Stomach (tissue), 4 donors: ENCODE measurements at regions not wholly inside any gene's neighbourhood (a gene's known extent, or its start where the extent isn't known, plus 50 kb on each side); places are given as distances from the start of the nearest gene placed in this dataset.

Experiments
- POLR2A ChIP-seq, 4 donors: fragments of 450-650 bp; IDR thresholded peaks; one replicate each; pipeline ENCODE4 v1.6.1; 2016; ENCODE audit warnings: antibody characterized with exemption in 4 of 4, control low read depth in 2 of 4, mild to moderate bottlenecking in 1 of 4, moderate library complexity in 1 of 4
- POLR2AphosphoS5 ChIP-seq, 3 donors: sonication (generic); formaldehyde crosslinking; IDR thresholded peaks; one replicate each; pipeline ENCODE4 v1.6.1; 2016; ENCODE audit warnings: antibody characterized with exemption in 3 of 3
- TF ChIP-seq, protein P1 (sequence below), 7 experiments: fragments of 450-650 bp in 4 of 7; fragments of 200-600 bp in 3 of 7; sonication (generic) in 3 of 7; IDR thresholded peaks; one replicate each; pipeline ENCODE4 v1.5.1; 2016 to 2019; ENCODE audit warnings: antibody characterized with exemption in 7 of 7, control low read depth in 2 of 7, mild to moderate bottlenecking in 1 of 7

DNA sequence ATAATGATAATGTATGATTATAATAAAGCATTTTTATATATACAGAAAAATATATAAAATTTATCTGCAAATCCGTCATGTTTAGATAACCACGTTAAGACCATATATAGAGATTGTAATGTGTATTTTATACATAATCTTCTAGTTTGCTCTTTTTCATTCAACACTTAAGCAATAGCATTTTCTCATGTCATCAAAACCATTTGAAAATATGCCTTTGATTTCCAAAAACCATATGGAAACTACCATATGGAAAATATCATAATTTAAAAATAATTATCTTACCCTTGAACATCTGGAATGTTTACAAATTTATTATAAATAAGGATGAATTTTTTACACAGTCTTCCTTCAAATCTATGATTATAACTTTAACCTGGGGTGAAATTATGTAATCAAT is 250.4 kb upstream of the NPSR1 start:
- TF ChIP-seq, protein P1, sequence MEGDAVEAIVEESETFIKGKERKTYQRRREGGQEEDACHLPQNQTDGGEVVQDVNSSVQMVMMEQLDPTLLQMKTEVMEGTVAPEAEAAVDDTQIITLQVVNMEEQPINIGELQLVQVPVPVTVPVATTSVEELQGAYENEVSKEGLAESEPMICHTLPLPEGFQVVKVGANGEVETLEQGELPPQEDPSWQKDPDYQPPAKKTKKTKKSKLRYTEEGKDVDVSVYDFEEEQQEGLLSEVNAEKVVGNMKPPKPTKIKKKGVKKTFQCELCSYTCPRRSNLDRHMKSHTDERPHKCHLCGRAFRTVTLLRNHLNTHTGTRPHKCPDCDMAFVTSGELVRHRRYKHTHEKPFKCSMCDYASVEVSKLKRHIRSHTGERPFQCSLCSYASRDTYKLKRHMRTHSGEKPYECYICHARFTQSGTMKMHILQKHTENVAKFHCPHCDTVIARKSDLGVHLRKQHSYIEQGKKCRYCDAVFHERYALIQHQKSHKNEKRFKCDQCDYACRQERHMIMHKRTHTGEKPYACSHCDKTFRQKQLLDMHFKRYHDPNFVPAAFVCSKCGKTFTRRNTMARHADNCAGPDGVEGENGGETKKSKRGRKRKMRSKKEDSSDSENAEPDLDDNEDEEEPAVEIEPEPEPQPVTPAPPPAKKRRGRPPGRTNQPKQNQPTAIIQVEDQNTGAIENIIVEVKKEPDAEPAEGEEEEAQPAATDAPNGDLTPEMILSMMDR (IDR thresholded peaks at IDR 0.05) = no peak
- TF ChIP-seq POLR2A (IDR thresholded peaks at IDR 0.05) (no peak), POLR2AphosphoS5 (IDR thresholded peaks at IDR 0.05) (no peak)
